ENCODE measurements at regions not wholly inside any gene's neighbourhood (a gene's known extent, or its start where the extent isn't known, plus 50 kb on each side); places are given as distances from the start of the nearest gene placed in this dataset.
"Not testable (repeated sequence)": the region's sequence is repeated elsewhere in the genome, so short reads cannot be mapped to it uniquely, and the experiment has no call there.

DNA sequence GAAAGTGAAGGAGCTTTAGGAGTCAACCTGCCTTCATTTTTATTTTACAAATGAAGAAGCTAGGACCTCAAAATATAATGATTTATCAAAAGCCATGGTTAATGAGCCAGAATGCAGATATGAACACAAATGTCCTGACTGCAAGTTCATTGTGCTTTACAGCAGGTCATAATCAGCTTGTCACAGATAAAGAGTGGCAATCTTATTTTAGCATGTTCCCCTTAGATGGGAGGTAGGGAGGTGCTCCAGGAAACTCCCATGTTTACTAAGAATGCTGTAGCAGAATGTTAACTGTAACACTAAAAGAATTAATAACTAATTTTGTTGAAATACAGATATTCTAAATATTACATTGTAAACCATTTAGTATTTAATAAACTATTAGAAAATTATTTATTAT lies 165.0 kb upstream of the FOLH1 start:
- TF ChIP-seq, protein P1, sequence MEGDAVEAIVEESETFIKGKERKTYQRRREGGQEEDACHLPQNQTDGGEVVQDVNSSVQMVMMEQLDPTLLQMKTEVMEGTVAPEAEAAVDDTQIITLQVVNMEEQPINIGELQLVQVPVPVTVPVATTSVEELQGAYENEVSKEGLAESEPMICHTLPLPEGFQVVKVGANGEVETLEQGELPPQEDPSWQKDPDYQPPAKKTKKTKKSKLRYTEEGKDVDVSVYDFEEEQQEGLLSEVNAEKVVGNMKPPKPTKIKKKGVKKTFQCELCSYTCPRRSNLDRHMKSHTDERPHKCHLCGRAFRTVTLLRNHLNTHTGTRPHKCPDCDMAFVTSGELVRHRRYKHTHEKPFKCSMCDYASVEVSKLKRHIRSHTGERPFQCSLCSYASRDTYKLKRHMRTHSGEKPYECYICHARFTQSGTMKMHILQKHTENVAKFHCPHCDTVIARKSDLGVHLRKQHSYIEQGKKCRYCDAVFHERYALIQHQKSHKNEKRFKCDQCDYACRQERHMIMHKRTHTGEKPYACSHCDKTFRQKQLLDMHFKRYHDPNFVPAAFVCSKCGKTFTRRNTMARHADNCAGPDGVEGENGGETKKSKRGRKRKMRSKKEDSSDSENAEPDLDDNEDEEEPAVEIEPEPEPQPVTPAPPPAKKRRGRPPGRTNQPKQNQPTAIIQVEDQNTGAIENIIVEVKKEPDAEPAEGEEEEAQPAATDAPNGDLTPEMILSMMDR (IDR thresholded peaks at IDR 0.05; ENCODE audit: extremely low read depth in 1 of 2, insufficient read depth in 1 of 2, low read depth in 1 of 2, low read length in 2 of 2) = not testable (repeated sequence)
- not testable (repeated sequence) for TF ChIP-seq POLR2A (IDR thresholded peaks at IDR 0.05; ENCODE audit: low read depth, low read length); JUN (IDR thresholded peaks at IDR 0.05; ENCODE audit: borderline replicate concordance, insufficient read depth, insufficient read length, low read depth); EZH2 (IDR thresholded peaks at IDR 0.05; ENCODE audit: borderline replicate concordance, low read depth, low read length, severe bottlenecking); POLR2AphosphoS5 (IDR thresholded peaks at IDR 0.05; ENCODE audit: insufficient read depth, low read depth, low read length); MYC (IDR thresholded peaks at IDR 0.05; ENCODE audit: low read depth, low read length); FOS (IDR thresholded peaks at IDR 0.05; ENCODE audit: borderline replicate concordance, insufficient read depth, low read length)
- TF ChIP-seq, protein P2, sequence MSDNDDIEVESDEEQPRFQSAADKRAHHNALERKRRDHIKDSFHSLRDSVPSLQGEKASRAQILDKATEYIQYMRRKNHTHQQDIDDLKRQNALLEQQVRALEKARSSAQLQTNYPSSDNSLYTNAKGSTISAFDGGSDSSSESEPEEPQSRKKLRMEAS (IDR thresholded peaks at IDR 0.05; ENCODE audit: insufficient read depth, insufficient read length) = not testable (repeated sequence)
